ENCODE measurements at regions not wholly inside any gene's neighbourhood (a gene's known extent, or its start where the extent isn't known, plus 50 kb on each side); places are given as distances from the start of the nearest gene placed in this dataset.
"Not testable (repeated sequence)": the region's sequence is repeated elsewhere in the genome, so short reads cannot be mapped to it uniquely, and the experiment has no call there.

DNA sequence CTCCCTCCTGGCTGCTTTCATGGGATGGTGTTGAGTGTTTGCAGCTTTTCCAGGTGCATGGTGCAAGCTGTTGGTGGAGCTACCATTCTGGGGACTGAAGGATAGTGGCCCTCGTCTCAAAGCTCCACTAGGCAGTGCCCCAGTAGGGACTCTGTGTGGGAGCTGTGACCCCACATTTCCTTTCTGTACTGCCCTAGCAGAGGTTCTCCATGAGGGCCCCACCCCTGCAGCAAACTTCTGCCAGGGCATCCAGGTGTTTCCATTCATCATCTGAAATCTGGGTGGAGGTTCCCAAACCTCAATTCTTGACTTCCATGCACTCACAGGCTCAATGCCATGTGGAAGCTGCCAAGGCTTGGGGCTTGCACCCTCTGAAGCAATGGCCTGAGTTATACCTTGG lies 72.7 kb upstream of the S1PR3 start:
- DNase-seq (ENCODE audit: low spot score in 2 of 2); ATAC-seq; H3K27ac Mint-ChIP-seq: not testable (repeated sequence)
- Mint-ChIP-seq H3K36me3 (peaks cover 13 to 29% of the 10 kb centered on the region in 2 donors), H3K9me3 (peaks cover 12 to 24% of the 10 kb centered on the region in 2 donors)

DNA sequence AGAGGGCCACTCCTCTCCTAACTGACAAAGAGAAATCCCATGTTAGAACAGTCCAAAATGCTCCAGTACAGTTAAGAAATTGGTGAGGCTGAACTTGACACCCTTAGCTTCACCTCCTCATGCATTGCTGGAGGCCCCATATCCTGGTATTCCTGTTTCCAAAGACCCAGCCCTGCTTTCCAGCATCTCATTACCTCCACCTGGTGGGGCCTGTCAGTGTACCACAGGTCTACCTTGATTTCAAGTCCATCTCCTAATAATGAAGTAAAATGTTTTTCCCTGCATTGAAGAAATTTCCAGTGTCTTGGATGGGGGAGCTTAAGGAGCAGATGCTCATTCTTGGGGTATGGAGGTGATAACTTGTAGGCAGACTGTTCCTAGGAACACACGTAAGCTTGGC lies 70.6 kb upstream of the S1PR3 start:
- H3K9me3 Mint-ChIP-seq, result peaks cover 12 to 24% of the 10 kb centered on the region in 2 donors
- DNase-seq (ENCODE audit: low spot score in 2 of 2), result no peak
- H3K36me3 Mint-ChIP-seq, result peaks cover 13 to 29% of the 10 kb centered on the region in 2 donors
- ATAC-seq, result no peak
- H3K27ac Mint-ChIP-seq, result no peak overlapping the region

DNA sequence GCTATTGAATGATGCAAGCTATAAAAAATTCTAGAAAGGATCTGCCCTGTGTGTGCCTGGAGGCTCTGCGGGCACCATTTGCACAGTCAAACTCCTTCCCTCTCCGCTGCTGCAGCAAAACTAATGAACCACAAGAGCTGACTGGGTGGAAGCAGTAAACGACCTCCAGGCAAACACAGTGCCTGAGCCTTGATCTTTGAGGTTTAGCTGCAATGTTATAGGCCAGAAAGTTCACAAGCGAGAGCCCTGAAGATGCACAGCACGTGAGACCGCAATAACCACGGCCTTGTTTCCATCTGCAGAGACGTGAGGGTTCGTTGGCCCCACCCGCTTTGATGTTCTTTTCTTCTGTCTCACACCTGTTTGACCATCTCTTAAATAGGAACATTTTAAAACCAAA lies 69.2 kb upstream of the S1PR3 start:
- H3K36me3 Mint-ChIP-seq, result peaks cover 11 to 27% of the 10 kb centered on the region in 2 donors
- DNase-seq (ENCODE audit: low spot score in 2 of 2) (peak in 1 of 2 donors; percentile 9), ATAC-seq (peak; percentile 60 to 65)
- H3K9me3 Mint-ChIP-seq, result peaks cover 10 to 21% of the 10 kb centered on the region in 2 donors
- H3K27ac Mint-ChIP-seq, result no peak overlapping the region

DNA sequence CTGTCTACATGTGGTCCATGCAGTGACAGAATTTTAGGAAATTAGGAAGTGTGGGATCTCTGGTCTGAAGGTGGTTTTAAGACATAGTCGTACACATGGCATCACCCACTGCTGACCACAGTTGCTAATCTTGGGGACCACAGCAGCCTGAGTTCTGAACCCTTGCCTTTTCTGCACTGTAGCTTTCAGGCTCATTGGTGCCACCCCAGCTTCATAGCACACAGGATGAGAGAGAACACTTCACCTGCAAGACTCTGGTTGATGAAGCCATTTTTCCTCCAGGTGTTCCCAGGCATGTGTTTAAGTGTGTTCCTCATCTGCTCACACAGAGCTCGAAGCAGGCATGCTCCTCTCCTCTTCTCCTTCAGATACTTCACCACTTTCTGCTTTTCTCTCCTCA lies 68.2 kb upstream of the S1PR3 start:
- DNase-seq (ENCODE audit: low spot score in 2 of 2) (no peak), ATAC-seq (no peak)
- peaks cover 6 to 13% of the 10 kb centered on the region in 2 donors for H3K9me3 Mint-ChIP-seq
- H3K36me3 Mint-ChIP-seq, result peaks cover 8 to 19% of the 10 kb centered on the region in 2 donors
- H3K27ac Mint-ChIP-seq, result peak overlapping the region; percentile 15 to 33

DNA sequence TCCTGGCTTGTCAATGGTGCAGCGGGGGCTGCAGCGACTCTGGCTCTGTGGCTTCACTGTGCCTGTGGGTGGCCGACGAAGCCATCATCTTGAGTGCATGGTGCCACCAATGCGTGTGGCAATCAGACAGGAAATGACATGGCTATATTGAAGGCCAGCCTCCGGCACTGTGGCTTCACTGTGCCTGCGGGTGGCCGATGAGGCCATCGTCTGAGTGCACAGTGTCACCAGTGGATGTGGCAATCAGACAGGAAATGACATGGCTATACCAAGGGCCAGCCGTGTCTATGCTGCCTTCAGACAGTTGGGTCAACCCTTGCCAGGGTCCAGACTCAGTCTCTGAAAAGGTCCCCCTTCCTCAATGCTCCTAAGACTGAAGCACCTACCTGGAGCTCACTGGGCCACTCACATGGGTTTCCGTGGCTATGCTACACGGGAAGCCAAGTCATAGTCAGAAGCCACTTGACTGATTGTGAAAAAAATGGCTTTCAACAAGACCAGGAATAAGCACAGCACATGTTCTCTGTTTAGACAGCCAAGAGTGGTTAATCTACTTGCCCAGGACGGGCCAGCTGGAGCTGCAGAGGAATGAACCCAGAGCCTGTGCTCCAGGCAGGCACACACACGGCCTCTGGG lies 67.5 kb upstream of the S1PR3 start:
- peaks cover 8 to 16% of the 10 kb centered on the region in 2 donors for H3K36me3 Mint-ChIP-seq
- peaks cover 6 to 11% of the 10 kb centered on the region in 2 donors for H3K9me3 Mint-ChIP-seq
- DNase-seq (ENCODE audit: low spot score in 2 of 2), result no peak
- peak overlapping the region in 1 of 2 donors; percentile 33 for H3K27ac Mint-ChIP-seq
- peak in 1 of 2 donors; percentile 78 for ATAC-seq

DNA sequence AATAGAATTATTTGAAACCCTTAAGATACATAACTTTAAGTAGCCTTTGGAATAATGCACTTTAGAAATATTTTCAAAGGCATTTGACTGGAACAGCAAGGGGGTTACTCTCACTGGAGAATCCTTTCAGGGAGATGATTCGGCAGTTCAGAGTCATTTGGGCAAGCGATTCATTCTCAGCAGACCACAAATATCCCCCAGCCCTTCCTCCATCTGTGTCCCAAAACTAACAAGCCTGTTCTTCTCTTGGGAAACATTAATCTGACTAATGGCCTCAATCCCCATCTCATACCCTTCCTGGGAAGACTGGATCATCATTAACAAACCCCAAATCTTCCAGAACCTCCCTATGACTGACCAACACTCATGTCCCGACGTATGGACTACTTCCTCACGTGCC lies 65.8 kb upstream of the S1PR3 start:
- Mint-ChIP-seq H3K9me3 (peaks cover under 1 to 4% of the 10 kb centered on the region in 2 donors), H3K27ac (no peak overlapping the region), H3K36me3 (peaks cover 0 to under 1% of the 10 kb centered on the region in 2 donors)
- DNase-seq (ENCODE audit: low spot score in 2 of 2) (no peak), ATAC-seq (no peak)

DNA sequence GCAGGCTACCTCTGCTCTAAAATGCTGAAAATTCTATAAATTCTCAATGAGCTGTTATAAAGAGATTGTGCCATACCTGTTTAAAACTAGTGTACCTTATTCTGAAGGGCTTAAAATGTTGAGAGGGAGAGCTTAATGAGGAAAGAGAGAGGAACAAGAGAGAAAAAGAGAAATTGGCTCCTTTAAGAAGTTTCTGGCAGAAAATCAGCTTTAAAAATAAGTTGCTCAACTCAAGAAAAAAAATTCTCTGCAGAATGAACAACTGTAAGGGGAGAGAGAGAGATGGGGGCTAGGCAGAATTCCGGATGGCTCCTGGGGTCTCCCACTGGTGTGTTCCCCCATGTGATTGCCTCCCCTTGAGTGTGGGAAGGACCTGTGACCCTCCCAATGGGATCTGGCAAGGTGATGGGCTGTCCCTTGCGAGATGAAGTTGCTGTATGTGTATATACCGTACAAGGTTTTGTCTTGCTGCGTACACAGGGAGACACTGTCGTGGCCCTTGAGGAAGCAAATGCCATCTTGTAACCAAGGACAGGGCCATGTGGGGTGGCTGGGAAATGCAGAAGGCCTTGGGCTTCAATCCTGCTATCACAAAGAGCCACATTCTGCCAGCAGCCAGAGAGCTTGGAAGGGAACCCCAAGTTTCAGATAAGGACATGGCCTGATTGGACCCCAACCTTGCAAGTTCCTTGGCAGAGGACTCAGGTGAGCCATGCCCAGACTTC lies 64.3 kb upstream of the S1PR3 start:
- Mint-ChIP-seq H3K36me3 (peaks cover 0 to 6% of the 10 kb centered on the region in 2 donors), H3K9me3 (peaks cover 5 to 6% of the 10 kb centered on the region in 2 donors), H3K27ac (no peak overlapping the region)
- no peak for DNase-seq (ENCODE audit: low spot score in 2 of 2)
- ATAC-seq, result no peak

DNA sequence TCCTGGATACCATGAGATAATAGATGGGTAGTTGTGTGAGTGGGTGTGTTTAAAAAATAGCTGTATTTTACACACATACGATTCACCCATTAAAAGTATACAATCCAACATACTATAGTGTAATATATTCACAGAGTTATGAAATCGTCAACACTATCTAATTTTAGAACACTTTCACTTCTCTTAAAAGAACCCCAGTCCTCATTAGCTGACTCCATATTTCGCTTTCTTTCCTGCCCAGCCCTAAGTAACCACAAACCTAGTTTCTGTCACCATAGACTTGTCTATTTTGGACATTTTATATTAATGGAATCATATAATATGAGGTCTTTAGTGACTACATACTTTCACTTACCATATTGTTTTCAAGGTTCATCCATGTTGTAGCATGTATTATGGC lies 63.8 kb upstream of the S1PR3 start:
- peaks cover 0 to 6% of the 10 kb centered on the region in 2 donors for H3K36me3 Mint-ChIP-seq
- no peak overlapping the region for H3K27ac Mint-ChIP-seq
- ATAC-seq (no peak), DNase-seq (ENCODE audit: low spot score in 2 of 2) (no peak)
- H3K9me3 Mint-ChIP-seq, result peaks cover 5 to 6% of the 10 kb centered on the region in 2 donors

DNA sequence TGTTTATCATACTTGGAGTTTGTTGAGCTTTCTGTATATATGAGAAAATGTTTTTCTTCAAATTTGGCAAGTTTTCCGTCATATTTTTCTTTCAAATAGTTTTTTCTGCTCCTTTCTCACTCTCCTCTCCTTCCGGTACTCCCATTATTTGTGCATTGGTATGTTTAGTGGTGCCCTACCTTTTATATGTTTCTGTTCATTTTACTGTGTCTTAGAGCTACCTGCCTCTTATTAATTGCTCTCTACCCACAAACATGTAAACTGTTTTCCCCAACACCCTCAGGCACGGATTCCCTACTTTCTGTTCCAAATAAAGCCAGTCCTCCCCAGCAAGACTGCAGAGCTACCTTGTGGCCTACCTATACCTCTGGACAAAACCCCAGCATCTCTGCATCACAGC lies 60.6 kb upstream of the S1PR3 start:
- H3K27ac Mint-ChIP-seq, result no peak overlapping the region
- H3K9me3 Mint-ChIP-seq, result peaks cover 5 to 6% of the 10 kb centered on the region in 2 donors
- peaks cover 0 to 6% of the 10 kb centered on the region in 2 donors for H3K36me3 Mint-ChIP-seq
- no peak for ATAC-seq
- no peak for DNase-seq (ENCODE audit: low spot score in 2 of 2)

DNA sequence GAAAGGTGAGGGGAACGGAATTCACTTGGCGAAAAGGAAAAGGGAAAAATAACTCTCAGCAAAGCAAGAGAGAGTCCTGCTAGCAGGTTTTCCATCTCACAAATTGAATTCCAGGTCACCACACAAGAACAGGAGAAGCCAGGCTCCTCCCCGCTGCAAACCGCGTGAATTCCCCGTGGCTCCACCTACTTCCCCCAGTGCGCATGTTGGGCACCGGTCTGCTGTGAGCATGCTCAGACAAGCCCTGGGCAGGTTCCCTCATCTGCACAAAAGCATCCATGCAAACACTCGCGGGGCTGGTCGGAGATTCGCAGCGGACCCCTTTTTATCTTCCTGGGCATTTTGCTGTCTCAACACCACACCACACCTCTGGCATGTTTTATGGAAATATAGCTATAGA lies 58.5 kb upstream of the S1PR3 start:
- peaks cover 5 to 6% of the 10 kb centered on the region in 2 donors for H3K9me3 Mint-ChIP-seq
- ATAC-seq, result no peak
- H3K36me3 Mint-ChIP-seq, result peaks cover 0 to 6% of the 10 kb centered on the region in 2 donors

DNA sequence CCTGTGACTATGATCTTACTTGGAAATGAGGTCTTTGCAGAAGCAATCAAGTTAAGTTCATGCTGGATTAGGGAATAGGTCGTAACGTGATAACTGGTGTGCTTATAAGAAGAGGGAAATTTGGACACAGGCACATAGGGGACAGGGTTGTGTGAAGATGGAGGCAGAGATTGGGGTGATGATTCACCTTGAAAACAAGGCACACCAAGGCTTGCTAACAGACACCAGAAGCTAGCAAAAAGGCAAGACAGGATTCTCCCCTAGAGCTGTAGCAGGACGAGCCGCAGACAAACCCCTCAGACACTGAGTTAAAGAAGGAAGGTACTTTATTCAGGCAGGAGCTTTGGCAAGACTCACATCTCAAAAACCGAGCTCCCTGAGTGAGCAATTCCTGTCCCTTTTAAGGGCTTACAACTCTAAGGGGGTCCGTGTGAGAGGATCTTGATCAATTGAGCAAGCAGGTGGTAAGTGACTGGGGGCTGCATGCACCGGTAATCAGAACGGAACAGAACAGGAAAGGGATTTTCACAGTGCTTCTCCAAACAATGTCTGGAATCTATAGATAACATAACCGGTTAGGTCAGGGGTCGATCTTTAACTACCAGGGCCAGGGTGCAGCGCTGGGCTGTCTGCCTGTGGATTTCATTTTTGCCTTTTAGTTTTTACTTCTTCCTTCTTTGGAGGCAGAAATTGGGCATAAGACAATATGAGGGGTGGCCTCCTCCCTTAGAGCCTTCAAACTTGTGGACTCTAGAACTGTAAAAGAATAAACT lies 57.5 kb upstream of the S1PR3 start:
- no peak for DNase-seq (ENCODE audit: low spot score in 2 of 2)
- peaks cover 0 to 6% of the 10 kb centered on the region in 2 donors for H3K36me3 Mint-ChIP-seq
- H3K9me3 Mint-ChIP-seq, result peaks cover 5 to 10% of the 10 kb centered on the region in 2 donors
- H3K27ac Mint-ChIP-seq, result no peak overlapping the region
- ATAC-seq, result no peak

More for the DNA sequence above, 58.5 kb upstream of the S1PR3 start:
- H3K27ac Mint-ChIP-seq, result no peak overlapping the region
- no peak for DNase-seq (ENCODE audit: low spot score in 2 of 2)

DNA sequence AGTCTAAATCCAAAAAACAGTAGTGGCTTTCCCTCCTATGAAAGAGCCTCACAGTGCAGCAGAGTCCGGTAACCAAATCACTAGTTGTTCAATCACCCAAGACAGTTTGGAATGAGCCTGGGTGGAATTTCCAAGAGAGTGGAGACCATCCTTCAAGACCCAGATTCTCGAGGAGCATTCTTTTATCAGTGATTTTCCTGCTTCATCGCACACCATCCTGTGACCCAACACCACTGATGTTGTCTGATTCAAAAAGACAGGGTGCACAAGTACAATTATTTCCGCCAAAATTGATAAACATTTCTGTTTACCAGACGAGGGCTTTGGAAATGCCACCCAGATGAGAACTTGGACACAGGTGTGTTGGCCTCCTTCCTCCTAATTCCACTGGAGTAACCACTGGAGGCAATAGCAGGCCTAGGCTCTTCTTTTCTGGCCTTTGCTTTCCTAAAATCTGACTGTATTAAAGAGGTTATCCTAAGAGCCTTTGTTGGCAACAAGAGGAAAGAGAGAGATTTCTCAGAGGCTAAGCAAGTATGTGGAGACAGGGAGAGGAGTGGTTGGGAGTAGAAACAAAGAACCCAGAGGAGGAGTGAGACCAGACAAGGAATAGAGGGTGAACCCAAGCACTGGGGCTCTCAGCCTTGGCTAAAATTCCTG lies 56.3 kb upstream of the S1PR3 start:
- Mint-ChIP-seq H3K36me3 (peaks cover 3 to 6% of the 10 kb centered on the region in 2 donors), H3K27ac (no peak overlapping the region), H3K9me3 (peaks cover 5 to 10% of the 10 kb centered on the region in 2 donors)
- no peak for DNase-seq (ENCODE audit: low spot score in 2 of 2)
- no peak for ATAC-seq

DNA sequence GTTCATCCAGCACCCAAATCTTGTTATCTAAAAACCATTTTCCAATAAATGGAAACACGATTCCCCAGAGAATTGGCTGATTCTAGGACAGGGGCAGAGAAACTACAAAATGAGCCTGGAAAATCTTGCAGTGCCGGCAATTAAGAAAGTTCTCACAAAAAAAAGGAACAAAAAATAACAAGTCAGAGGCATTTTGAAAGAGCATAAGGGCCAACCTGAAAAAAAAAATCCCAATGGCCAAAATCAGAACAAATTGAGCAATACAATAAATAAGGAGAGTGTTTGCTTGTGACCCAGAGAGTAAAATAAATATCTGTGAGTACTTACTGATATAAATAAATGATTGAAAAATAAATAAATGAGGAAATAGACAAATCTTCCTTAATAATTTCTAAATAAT lies 55.1 kb upstream of the S1PR3 start:
- peaks cover 0 to 6% of the 10 kb centered on the region in 2 donors for H3K36me3 Mint-ChIP-seq
- no peak overlapping the region for H3K27ac Mint-ChIP-seq
- DNase-seq (ENCODE audit: low spot score in 2 of 2), result no peak
- no peak for ATAC-seq
- H3K9me3 Mint-ChIP-seq, result peaks cover 0 to 8% of the 10 kb centered on the region in 2 donors

DNA sequence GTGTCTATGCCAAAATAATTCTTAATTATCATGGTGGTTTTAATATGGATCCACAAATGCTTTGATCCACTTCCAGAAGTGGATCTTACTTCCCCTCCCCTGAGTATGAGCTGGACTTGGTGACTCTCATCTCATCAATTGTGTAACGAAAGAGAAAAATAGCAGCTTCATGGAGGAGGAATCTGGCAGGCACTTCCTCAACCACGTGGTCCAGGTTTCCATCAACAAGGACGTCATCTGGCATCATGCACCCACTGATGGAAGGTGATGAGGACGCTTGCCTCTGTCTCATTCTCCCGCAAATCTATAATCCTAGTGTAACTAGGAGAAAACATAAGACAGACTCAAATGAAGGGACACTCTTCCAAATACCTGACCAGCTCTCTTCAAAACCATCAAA lies 54.6 kb upstream of the S1PR3 start:
- Mint-ChIP-seq H3K9me3 (peaks cover 0 to 8% of the 10 kb centered on the region in 2 donors), H3K27ac (no peak overlapping the region), H3K36me3 (peaks cover 0 to 6% of the 10 kb centered on the region in 2 donors)
- DNase-seq (ENCODE audit: low spot score in 2 of 2) (no peak), ATAC-seq (no peak)

DNA sequence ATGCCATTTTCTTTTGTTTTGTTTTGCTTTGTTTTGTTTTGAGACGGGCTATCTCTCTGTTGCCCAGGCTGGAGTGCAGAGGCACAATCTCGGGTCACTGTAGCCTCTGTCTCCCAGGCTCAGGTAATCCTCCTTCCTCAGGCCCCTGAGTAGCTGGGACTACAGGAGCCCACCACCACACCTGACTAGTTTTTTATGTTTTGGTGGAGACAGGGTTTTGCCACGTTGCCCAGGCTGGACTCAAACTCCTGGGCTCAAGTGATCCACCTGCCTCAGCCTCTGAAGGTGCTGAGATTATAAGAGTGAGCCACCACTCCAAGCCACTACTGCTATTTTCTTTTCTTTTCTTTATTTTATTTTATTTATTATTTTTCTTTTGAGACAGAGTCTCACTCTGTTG lies 54.0 kb upstream of the S1PR3 start:
- DNase-seq (ENCODE audit: low spot score in 2 of 2), result no peak
- no peak for ATAC-seq
- Mint-ChIP-seq H3K9me3 (peaks cover 0 to 8% of the 10 kb centered on the region in 2 donors), H3K36me3 (peaks cover 0 to 6% of the 10 kb centered on the region in 2 donors), H3K27ac (no peak overlapping the region)

DNA sequence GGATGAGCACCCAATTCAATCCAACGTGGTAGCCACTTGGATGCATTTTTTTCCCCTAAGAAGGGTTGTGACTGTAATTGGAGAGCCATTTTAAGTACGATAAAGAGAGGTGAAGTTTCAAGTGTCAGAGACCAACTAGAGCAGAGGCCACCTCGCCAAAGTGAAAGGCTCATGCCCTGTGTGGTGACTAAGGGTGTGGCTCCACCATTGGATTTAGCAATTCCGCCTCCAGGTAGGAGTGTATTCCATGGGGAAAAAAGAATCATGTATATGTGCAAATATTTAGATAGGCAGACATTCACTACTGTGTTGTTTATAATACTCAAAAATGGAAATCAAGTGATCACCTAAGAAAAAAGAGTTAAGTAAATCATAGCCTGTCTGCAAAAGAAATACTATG lies 53.1 kb upstream of the S1PR3 start:
- DNase-seq (ENCODE audit: low spot score in 2 of 2) (no peak), ATAC-seq (no peak)
- peaks cover 0 to 10% of the 10 kb centered on the region in 2 donors for H3K9me3 Mint-ChIP-seq
- H3K27ac Mint-ChIP-seq, result no peak overlapping the region
- H3K36me3 Mint-ChIP-seq, result peaks cover 0 to 6% of the 10 kb centered on the region in 2 donors

Measured in activated naive CD4-positive, alpha-beta T cell treated with anti-CD3 and anti-CD28 coated beads, Interleukin-2, amount 50 U/mL, for 72 hours (primary cell).